GM12878 (cell line): ENCODE measurements at regions not wholly inside any gene's neighbourhood (a gene's known extent, or its start where the extent isn't known, plus 50 kb on each side); places are given as distances from the start of the nearest gene placed in this dataset.

ENCODE experiments used
- ATAC-seq: fragments of 200-7000 bp; cut with Tn5 transposase; 3 replicates; pipeline ENCODE4 v1.9.1; 2020; ENCODE audit warnings: mild to moderate bottlenecking, moderate library complexity
- BruUV-seq: library from RNA; stranded (reverse); fragments of 400-500 nt; replicated peaks from 2 replicates; lab custom pipeline; 2021; lab: Mats Ljungman, UMichigan
- CTCF ChIA-PET: fragments of 300-600 bp; sonication (Branson Sonifier 250); formaldehyde crosslinking; extraction: SDS; loops from one replicate; lab custom pipeline; 2021; ENCODE audit warnings: inconsistent platforms; lab: Yijun Ruan, JAX
- POLR2A ChIA-PET: fragments of 350-600 bp; formaldehyde crosslinking; extraction: SDS; loops from one replicate; lab custom pipeline; 2021; ENCODE audit warnings: inconsistent platforms; lab: Charles Lee
- RAD21 ChIA-PET: fragments of 300-600 bp; sonication (Branson Sonifier 250); formaldehyde crosslinking; loops from one replicate; lab custom pipeline; 2023; ENCODE audit warnings: antibody characterized with exemption; ENCODE audit not compliant: unreplicated experiment; lab: Charles Lee
- SMC1A ChIA-PET: fragments of 300-600 bp; sonication (Branson Sonifier 250); formaldehyde crosslinking; loops from one replicate; lab custom pipeline; 2023; ENCODE audit not compliant: unreplicated experiment, uncharacterized antibody; lab: Charles Lee
- DNase-seq: peaks from one replicate; pipeline ENCODE4 v3.0.0-alpha.2; 2011; ENCODE audit warnings: low read depth, low spot score
- FAIRE-seq: peaks from 3 replicates; lab custom pipeline; 2011; peaks lifted over from hg19 to GRCh38; lab: Jason Lieb, UNC
- H2AFZ ChIP-seq: 2 replicates; pipeline ENCODE4 v1.6.0; 2011; ENCODE audit warnings: low read depth, low read length, control low read depth; ENCODE audit not compliant: control insufficient read depth
- H3K27ac ChIP-seq: 2 replicates; pipeline ENCODE4 v1.5.1; 2011; ENCODE audit warnings: control low read depth; ENCODE audit not compliant: control insufficient read depth, insufficient read depth
- H3K27me3 ChIP-seq, 2 experiments: replicated peaks in 1 of 2; 2 replicates each; pipeline versions ENCODE4 v1.6.0 to v1.6.1; 2011; ENCODE audit warnings: low read length in 1 of 2; ENCODE audit not compliant: control insufficient read depth in 2 of 2, insufficient read depth in 2 of 2
- H3K36me3 ChIP-seq, 2 experiments: 2 replicates each; pipeline ENCODE4 v1.5.1; 2011; ENCODE audit warnings: low read length in 1 of 2; ENCODE audit not compliant: control insufficient read depth in 2 of 2, insufficient read depth in 2 of 2
- H3K4me1 ChIP-seq: 2 replicates; pipeline ENCODE4 v1.6.1; 2011; ENCODE audit warnings: mild to moderate bottlenecking, low read length, moderate library complexity, mixed read lengths; ENCODE audit not compliant: control insufficient read depth, insufficient read depth
- H3K4me2 ChIP-seq: 2 replicates; pipeline ENCODE4 v1.6.0; 2011; ENCODE audit warnings: control low read depth; ENCODE audit not compliant: control insufficient read depth, insufficient read depth
- H3K4me3 ChIP-seq: fragments of 200-600 bp; sonication (generic); 2 replicates; pipeline ENCODE4 v1.5.1; 2016
- H3K79me2 ChIP-seq: 2 replicates; pipeline ENCODE4 v1.6.0; 2011; ENCODE audit warnings: low read length; ENCODE audit not compliant: control insufficient read depth, insufficient read depth
- H3K9ac ChIP-seq: 2 replicates; pipeline ENCODE4 v1.8.0; 2011; ENCODE audit warnings: low read length, control low read depth, mixed read lengths; ENCODE audit not compliant: control insufficient read depth, insufficient read depth
- H3K9me3 ChIP-seq: replicated peaks from 3 replicates; pipeline ENCODE4 v1.5.1; 2011; ENCODE audit warnings: mild to moderate bottlenecking, low read length; ENCODE audit not compliant: control insufficient read depth, insufficient read depth
- H4K20me1 ChIP-seq: 2 replicates; pipeline ENCODE4 v1.6.0; 2011; ENCODE audit not compliant: control insufficient read depth, insufficient read depth
- BHLHE40 ChIP-seq, 2 experiments: fragments of 450-650 bp in 1 of 2; IDR thresholded peaks; 2 replicates each; pipeline ENCODE4 v1.6.1; 2011 to 2017; ENCODE audit warnings: low read depth in 2 of 2, borderline replicate concordance in 1 of 2, improper control_type of control experiment in 1 of 2, low read length in 1 of 2, mild to moderate bottlenecking in 1 of 2
- POU2F2 ChIP-seq: IDR thresholded peaks from 3 replicates; pipeline ENCODE4 v1.6.1; 2011; ENCODE audit warnings: low read depth, mild to moderate bottlenecking, low read length, borderline replicate concordance
- SMC3 ChIP-seq: IDR thresholded peaks from 2 replicates; pipeline ENCODE4 v1.6.1; 2011; ENCODE audit warnings: low read length, improper control_type of control experiment, borderline replicate concordance
- SUPT20H ChIP-seq: IDR thresholded peaks from 2 replicates; pipeline ENCODE4 v1.6.1; 2011; ENCODE audit warnings: low read depth, mild to moderate bottlenecking, low read length, moderate library complexity, borderline replicate concordance; ENCODE audit not compliant: control insufficient read depth
- YY1 ChIP-seq: IDR thresholded peaks from 2 replicates; pipeline ENCODE4 v1.6.1; 2011; ENCODE audit warnings: low read depth, mild to moderate bottlenecking, low read length
- WGBS: methylation state at CpG from one replicate; pipeline ENCODE4 v1.1.6; 2016; ENCODE audit warnings: low lambda C conversion rate; ENCODE audit not compliant: insufficient replicate concordance, insufficient coverage; ENCODE audit errors: missing lambda C conversion rate; 5-methylcytosine and 5-hydroxymethylcytosine counted together
- in situ Hi-C: fragments of 300-500 bp; cut with MboI; formaldehyde crosslinking; loops from 9 replicates; pipeline ENCODE4 v1.14.3; 2018; ENCODE audit warnings: mixed read lengths
- intact Hi-C: fragments of 100-400 bp; cut with micrococcal nuclease; formaldehyde crosslinking; loops from one replicate; pipeline ENCODE4 v1.14.2; 2022; ENCODE audit not compliant: unreplicated experiment
- TF ChIP-seq, protein P1 (sequence below): fragments of 450-650 bp; IDR thresholded peaks from 2 replicates; pipeline ENCODE4 v1.6.1; 2016; ENCODE audit warnings: mild to moderate bottlenecking
- TF ChIP-seq, protein P2 (sequence below): IDR thresholded peaks from 2 replicates; pipeline ENCODE4 v1.6.1; 2012; ENCODE audit warnings: improper control_type of control experiment, low read depth, low read length; ENCODE audit not compliant: insufficient replicate concordance

DNA sequence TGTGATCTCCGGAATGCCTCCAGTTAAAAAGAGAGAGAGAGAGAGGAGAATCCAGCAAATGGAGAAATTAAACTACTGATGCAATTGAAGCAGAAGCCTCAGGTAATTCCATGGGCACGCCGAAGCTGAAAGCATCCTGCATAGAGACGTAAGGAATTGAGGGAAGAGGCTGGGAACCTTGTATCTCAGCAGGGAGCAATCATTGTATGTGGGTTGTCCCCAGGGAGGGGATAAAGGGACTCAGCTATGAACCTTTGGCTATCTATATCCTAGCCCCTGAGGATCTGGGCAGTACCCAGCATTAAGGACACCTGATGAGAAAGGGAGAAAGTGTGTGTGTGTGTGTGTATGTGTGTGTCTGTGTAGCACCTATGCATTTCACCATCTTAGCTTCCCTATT, 95.8 kb upstream of the ATXN7L3B start:
- ChIA-PET RAD21 (no interaction called here), POLR2A (no interaction called here), SMC1A (no interaction called here), CTCF (interaction anchor here (0.9 kb wide), 1 partner anchor 38 kb away, joined by 3 read pairs; no protein-coding TSS in a partner anchor)
- Histone ChIP-seq H3K36me3 (no peaks in the 10 kb centered on the region), H3K4me3 (no peak overlapping the region), H3K27me3 (no peaks in the 10 kb centered on the region), H3K9me3 (no peaks in the 10 kb centered on the region), H3K4me2 (no peak overlapping the region), H2AFZ (no peak overlapping the region), H3K9ac (no peak overlapping the region), H3K79me2 (no peaks in the 10 kb centered on the region), H4K20me1 (no peaks in the 10 kb centered on the region), H3K27ac (no peak overlapping the region), H3K4me1 (no peaks in the 10 kb centered on the region)
- no peak for DNase-seq
- WGBS: 19% methylated on average over 3 of the region's 4 CpGs
- BruUV-seq: no TSS peak
- no peak for ATAC-seq
- TF ChIP-seq SMC3 (no peak), BHLHE40 (IDR thresholded peaks at IDR 0.05; ENCODE audit: borderline replicate concordance in 1 of 2, low read depth in 2 of 2, low read length in 1 of 2) (no peak), SUPT20H (no peak), POU2F2 (no peak)
- TF ChIP-seq, protein P1, sequence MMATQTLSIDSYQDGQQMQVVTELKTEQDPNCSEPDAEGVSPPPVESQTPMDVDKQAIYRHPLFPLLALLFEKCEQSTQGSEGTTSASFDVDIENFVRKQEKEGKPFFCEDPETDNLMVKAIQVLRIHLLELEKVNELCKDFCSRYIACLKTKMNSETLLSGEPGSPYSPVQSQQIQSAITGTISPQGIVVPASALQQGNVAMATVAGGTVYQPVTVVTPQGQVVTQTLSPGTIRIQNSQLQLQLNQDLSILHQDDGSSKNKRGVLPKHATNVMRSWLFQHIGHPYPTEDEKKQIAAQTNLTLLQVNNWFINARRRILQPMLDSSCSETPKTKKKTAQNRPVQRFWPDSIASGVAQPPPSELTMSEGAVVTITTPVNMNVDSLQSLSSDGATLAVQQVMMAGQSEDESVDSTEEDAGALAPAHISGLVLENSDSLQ: no peak
- intact Hi-C loops (no loop called here), in situ Hi-C loops (no loop called here)
- FAIRE-seq: no peak

DNA sequence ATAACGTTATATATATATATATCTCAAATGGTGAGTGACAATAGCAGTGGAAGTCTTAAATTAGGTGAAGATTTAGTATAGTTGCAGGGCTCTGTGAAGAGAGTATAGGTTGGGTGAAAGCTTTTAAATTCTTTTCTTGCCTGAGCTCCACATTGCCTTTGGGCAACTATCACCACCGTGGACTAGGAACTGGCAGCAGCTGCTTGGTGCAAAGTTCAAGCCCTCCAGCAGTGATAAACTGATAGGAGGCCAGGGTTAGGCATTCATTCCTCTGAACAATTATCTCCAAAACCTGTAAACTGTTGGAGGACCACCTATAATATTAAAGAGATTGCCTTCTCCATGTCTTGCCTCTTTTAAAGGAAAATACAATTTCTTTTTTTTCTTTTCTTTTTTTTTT, 91.2 kb upstream of the ATXN7L3B start:
- Histone ChIP-seq H4K20me1 (no peaks in the 10 kb centered on the region), H3K36me3 (no peaks in the 10 kb centered on the region), H3K79me2 (no peaks in the 10 kb centered on the region), H2AFZ (no peak overlapping the region), H3K9ac (no peak overlapping the region), H3K9me3 (no peaks in the 10 kb centered on the region), H3K4me2 (no peak overlapping the region), H3K27ac (no peak overlapping the region), H3K27me3 (no peaks in the 10 kb centered on the region), H3K4me1 (no peaks in the 10 kb centered on the region), H3K4me3 (no peak overlapping the region)
- FAIRE-seq (no peak), DNase-seq (no peak), ATAC-seq (no peak)
- intact Hi-C loops: no loop called here
- 37% methylated on average over 2 of the region's 2 CpGs for WGBS
- POLR2A ChIA-PET: interaction anchor here (0.6 kb wide), 1 partner anchor 1476 kb away, joined by 4 read pairs; no protein-coding TSS in a partner anchor
- RAD21 ChIA-PET: no interaction called here
- SMC1A ChIA-PET: no interaction called here
- CTCF ChIA-PET: interaction anchor here (0.6 kb wide), 1 partner anchor 28 kb away, joined by 3 read pairs; no protein-coding TSS in a partner anchor
- no TSS peak for BruUV-seq
- in situ Hi-C loops: no loop called here
- TF ChIP-seq YY1: no peak
- TF ChIP-seq, protein P2, sequence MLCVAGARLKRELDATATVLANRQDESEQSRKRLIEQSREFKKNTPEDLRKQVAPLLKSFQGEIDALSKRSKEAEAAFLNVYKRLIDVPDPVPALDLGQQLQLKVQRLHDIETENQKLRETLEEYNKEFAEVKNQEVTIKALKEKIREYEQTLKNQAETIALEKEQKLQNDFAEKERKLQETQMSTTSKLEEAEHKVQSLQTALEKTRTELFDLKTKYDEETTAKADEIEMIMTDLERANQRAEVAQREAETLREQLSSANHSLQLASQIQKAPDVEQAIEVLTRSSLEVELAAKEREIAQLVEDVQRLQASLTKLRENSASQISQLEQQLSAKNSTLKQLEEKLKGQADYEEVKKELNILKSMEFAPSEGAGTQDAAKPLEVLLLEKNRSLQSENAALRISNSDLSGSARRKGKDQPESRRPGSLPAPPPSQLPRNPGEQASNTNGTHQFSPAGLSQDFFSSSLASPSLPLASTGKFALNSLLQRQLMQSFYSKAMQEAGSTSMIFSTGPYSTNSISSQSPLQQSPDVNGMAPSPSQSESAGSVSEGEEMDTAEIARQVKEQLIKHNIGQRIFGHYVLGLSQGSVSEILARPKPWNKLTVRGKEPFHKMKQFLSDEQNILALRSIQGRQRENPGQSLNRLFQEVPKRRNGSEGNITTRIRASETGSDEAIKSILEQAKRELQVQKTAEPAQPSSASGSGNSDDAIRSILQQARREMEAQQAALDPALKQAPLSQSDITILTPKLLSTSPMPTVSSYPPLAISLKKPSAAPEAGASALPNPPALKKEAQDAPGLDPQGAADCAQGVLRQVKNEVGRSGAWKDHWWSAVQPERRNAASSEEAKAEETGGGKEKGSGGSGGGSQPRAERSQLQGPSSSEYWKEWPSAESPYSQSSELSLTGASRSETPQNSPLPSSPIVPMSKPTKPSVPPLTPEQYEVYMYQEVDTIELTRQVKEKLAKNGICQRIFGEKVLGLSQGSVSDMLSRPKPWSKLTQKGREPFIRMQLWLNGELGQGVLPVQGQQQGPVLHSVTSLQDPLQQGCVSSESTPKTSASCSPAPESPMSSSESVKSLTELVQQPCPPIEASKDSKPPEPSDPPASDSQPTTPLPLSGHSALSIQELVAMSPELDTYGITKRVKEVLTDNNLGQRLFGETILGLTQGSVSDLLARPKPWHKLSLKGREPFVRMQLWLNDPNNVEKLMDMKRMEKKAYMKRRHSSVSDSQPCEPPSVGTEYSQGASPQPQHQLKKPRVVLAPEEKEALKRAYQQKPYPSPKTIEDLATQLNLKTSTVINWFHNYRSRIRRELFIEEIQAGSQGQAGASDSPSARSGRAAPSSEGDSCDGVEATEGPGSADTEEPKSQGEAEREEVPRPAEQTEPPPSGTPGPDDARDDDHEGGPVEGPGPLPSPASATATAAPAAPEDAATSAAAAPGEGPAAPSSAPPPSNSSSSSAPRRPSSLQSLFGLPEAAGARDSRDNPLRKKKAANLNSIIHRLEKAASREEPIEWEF: no peak
